A549 (cell line): ENCODE measurements at regions not wholly inside any gene's neighbourhood (a gene's known extent, or its start where the extent isn't known, plus 50 kb on each side); places are given as distances from the start of the nearest gene placed in this dataset.

Experiments
- ATAC-seq, 2 experiments: fragments of 200-7000 bp in 1 of 2; fragments of >200 bp in 1 of 2; cut with Nextera tagmentation in 1 of 2; cut with Tn5 transposase in 1 of 2; 3 replicates each; pipeline versions ENCODE4 v1.8.0 to v1.9.1; 2018 to 2020; ENCODE audit warnings: mild to moderate bottlenecking in 1 of 2, moderate library complexity in 1 of 2
- CTCF ChIA-PET: fragments of 300-600 bp; sonication (Branson Sonifier 250); formaldehyde crosslinking; extraction: SDS; loops from one replicate; lab custom pipeline; 2021; ENCODE audit warnings: antibody characterized with exemption, inconsistent platforms; lab: Yijun Ruan, JAX
- POLR2A ChIA-PET: fragments of 350-600 bp; formaldehyde crosslinking; extraction: SDS; loops from one replicate; lab custom pipeline; 2021; ENCODE audit warnings: antibody characterized with exemption, inconsistent platforms; lab: Yijun Ruan, JAX
- DNase-seq, 2 experiments: peaks; one replicate each; pipeline versions ENCODE4 v3.0.0 to v3.0.0-alpha.2; 2011 to 2016; ENCODE audit warnings: low read depth in 1 of 2, low spot score in 1 of 2
- FAIRE-seq: peaks from 2 replicates; lab custom pipeline; 2011; peaks lifted over from hg19 to GRCh38; lab: Jason Lieb, UNC
- H3K27ac ChIP-seq, 2 experiments: fragments of >200 bp; sonication (Bioruptor Twin); formaldehyde crosslinking; 3 replicates each; pipeline ENCODE4 v1.5.1; 2016 to 2017
- H3K4me1 ChIP-seq: fragments of >200 bp; sonication (Bioruptor Twin); formaldehyde crosslinking; 3 replicates; pipeline ENCODE4 v1.6.1; 2016
- H3K4me2 ChIP-seq: fragments of >200 bp; sonication (Bioruptor Twin); formaldehyde crosslinking; 3 replicates; pipeline ENCODE4 v1.6.1; 2016
- H3K4me3 ChIP-seq: fragments of >200 bp; sonication (Bioruptor Twin); formaldehyde crosslinking; 3 replicates; pipeline ENCODE4 v1.5.1; 2016
- H3K9me3 ChIP-seq: fragments of >200 bp; sonication (Bioruptor Twin); formaldehyde crosslinking; 3 replicates; pipeline ENCODE4 v1.6.1; 2016
- CBX2 ChIP-seq: fragments of 200-600 bp; sonication (generic); IDR thresholded peaks from 2 replicates; pipeline ENCODE4 v1.6.1; 2016; ENCODE audit warnings: low read depth, mild to moderate bottlenecking, borderline replicate concordance
- CHD2 ChIP-seq: fragments of 150-350 bp; IDR thresholded peaks from 2 replicates; pipeline ENCODE4 v1.6.1; 2014; ENCODE audit warnings: low read length; ENCODE audit not compliant: partially characterized antibody
- E2F6 ChIP-seq: IDR thresholded peaks from 2 replicates; pipeline ENCODE4 v1.6.1; 2012; ENCODE audit warnings: low read depth, borderline replicate concordance
- EHF ChIP-seq: fragments of 250-450 bp; sonication (Bioruptor Pico); IDR thresholded peaks from 2 replicates; pipeline ENCODE4 v1.5.0; 2020; ENCODE audit warnings: mild to moderate bottlenecking
- EHMT2 ChIP-seq: fragments of 200-600 bp; sonication (generic); IDR thresholded peaks from 2 replicates; pipeline ENCODE4 v1.6.1; 2016; ENCODE audit warnings: antibody characterized with exemption, low read depth, mild to moderate bottlenecking, moderate library complexity
- HDAC2 ChIP-seq: fragments of 200-600 bp; sonication (generic); IDR thresholded peaks from 2 replicates; pipeline ENCODE4 v1.6.1; 2016
- HOXB5 ChIP-seq: fragments of 250-450 bp; sonication (Bioruptor Pico); IDR thresholded peaks from 2 replicates; pipeline ENCODE4 v1.5.0; 2020; ENCODE audit warnings: mild to moderate bottlenecking, moderate library complexity
- JUNB ChIP-seq: fragments of >200 bp; sonication (Bioruptor Twin); formaldehyde crosslinking; IDR thresholded peaks from 2 replicates; pipeline ENCODE4 v1.6.1; 2016
- MAFK ChIP-seq: fragments of 450-650 bp; IDR thresholded peaks from 2 replicates; pipeline ENCODE4 v1.6.1; 2014; ENCODE audit not compliant: partially characterized antibody
- MYC ChIP-seq: IDR thresholded peaks from 2 replicates; pipeline ENCODE4 v1.6.1; 2012; ENCODE audit warnings: mild to moderate bottlenecking, inconsistent platforms, low read length, improper control_type of control experiment, borderline replicate concordance
- NPAS2 ChIP-seq: fragments of 250-450 bp; sonication (Bioruptor Pico); IDR thresholded peaks from 2 replicates; pipeline ENCODE4 v1.8.0; 2022; ENCODE audit warnings: mild to moderate bottlenecking, moderate library complexity, borderline replicate concordance
- POLR2A ChIP-seq: IDR thresholded peaks from 2 replicates; pipeline ENCODE4 v1.6.1; 2012; ENCODE audit warnings: mild to moderate bottlenecking, low read length
- RARB ChIP-seq: fragments of 250-450 bp; sonication (Bioruptor Pico); IDR thresholded peaks from 2 replicates; pipeline ENCODE4 v1.8.0; 2021; ENCODE audit warnings: mild to moderate bottlenecking, moderate library complexity
- RCOR1 ChIP-seq: fragments of 150-350 bp; IDR thresholded peaks from 2 replicates; pipeline ENCODE4 v1.6.1; 2014; ENCODE audit warnings: antibody characterized with exemption, low read length, low read depth
- WGBS: methylation state at CpG from one replicate; pipeline ENCODE4 v1.1.6; 2017; ENCODE audit errors: missing lambda C conversion rate; 5-methylcytosine and 5-hydroxymethylcytosine counted together
- TF ChIP-seq, protein P1 (sequence below): fragments of 200-600 bp; sonication (generic); IDR thresholded peaks from 2 replicates; pipeline ENCODE4 v1.6.1; 2016; ENCODE audit warnings: antibody characterized with exemption, mild to moderate bottlenecking, moderate library complexity
- TF ChIP-seq, protein P2 (sequence below): fragments of 250-450 bp; sonication (Bioruptor Pico); IDR thresholded peaks from 2 replicates; pipeline ENCODE4 v1.5.0; 2020; ENCODE audit warnings: low read depth, mild to moderate bottlenecking, moderate library complexity
- TF ChIP-seq, protein P3 (sequence below): fragments of 450-650 bp; IDR thresholded peaks from 2 replicates; pipeline ENCODE4 v1.6.1; 2014; ENCODE audit warnings: antibody characterized with exemption

GRCh38 chr1:234554218-234554697 lies 55.7 kb downstream of the IRF2BP2 start:
- Histone ChIP-seq H3K27ac (no peak overlapping the region), H3K4me3 (no peak overlapping the region), H3K4me2 (no peak overlapping the region), H3K4me1 (no peaks in the 10 kb centered on the region), H3K9me3 (no peaks in the 10 kb centered on the region)
- WGBS, result 73% methylated on average over 7 of the region's 7 CpGs
- ChIA-PET CTCF (interaction anchor here (0.8 to 1.2 kb wide), 5 partner anchors 12 to 539 kb away, joined by 3 read pairs; no protein-coding TSS in a partner anchor), POLR2A (no interaction called here)
- no peak for ATAC-seq
- no peak for FAIRE-seq
- DNase-seq, result no peak
- no peak for TF ChIP-seq HOXB5
- TF ChIP-seq EHF, result no peak
- no peak for TF ChIP-seq CBX2
- no peak for TF ChIP-seq MYC
- TF ChIP-seq JUNB, result no peak
- TF ChIP-seq RARB (CRISPR knock-in tag), result no peak
- TF ChIP-seq, protein P1, sequence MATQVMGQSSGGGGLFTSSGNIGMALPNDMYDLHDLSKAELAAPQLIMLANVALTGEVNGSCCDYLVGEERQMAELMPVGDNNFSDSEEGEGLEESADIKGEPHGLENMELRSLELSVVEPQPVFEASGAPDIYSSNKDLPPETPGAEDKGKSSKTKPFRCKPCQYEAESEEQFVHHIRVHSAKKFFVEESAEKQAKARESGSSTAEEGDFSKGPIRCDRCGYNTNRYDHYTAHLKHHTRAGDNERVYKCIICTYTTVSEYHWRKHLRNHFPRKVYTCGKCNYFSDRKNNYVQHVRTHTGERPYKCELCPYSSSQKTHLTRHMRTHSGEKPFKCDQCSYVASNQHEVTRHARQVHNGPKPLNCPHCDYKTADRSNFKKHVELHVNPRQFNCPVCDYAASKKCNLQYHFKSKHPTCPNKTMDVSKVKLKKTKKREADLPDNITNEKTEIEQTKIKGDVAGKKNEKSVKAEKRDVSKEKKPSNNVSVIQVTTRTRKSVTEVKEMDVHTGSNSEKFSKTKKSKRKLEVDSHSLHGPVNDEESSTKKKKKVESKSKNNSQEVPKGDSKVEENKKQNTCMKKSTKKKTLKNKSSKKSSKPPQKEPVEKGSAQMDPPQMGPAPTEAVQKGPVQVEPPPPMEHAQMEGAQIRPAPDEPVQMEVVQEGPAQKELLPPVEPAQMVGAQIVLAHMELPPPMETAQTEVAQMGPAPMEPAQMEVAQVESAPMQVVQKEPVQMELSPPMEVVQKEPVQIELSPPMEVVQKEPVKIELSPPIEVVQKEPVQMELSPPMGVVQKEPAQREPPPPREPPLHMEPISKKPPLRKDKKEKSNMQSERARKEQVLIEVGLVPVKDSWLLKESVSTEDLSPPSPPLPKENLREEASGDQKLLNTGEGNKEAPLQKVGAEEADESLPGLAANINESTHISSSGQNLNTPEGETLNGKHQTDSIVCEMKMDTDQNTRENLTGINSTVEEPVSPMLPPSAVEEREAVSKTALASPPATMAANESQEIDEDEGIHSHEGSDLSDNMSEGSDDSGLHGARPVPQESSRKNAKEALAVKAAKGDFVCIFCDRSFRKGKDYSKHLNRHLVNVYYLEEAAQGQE, result no peak
- no peak for TF ChIP-seq EHMT2
- TF ChIP-seq, protein P2, sequence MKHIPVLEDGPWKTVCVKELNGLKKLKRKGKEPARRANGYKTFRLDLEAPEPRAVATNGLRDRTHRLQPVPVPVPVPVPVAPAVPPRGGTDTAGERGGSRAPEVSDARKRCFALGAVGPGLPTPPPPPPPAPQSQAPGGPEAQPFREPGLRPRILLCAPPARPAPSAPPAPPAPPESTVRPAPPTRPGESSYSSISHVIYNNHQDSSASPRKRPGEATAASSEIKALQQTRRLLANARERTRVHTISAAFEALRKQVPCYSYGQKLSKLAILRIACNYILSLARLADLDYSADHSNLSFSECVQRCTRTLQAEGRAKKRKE (CRISPR knock-in tag), result no peak
- no peak for TF ChIP-seq CHD2

GRCh38 chr1:234553240-234554188 lies 56.5 kb downstream of the IRF2BP2 start:
- TF ChIP-seq HDAC2, result no peak
- no peak for TF ChIP-seq E2F6
- TF ChIP-seq HOXB5, result no peak
- TF ChIP-seq RCOR1, result no peak
- TF ChIP-seq, protein P3, sequence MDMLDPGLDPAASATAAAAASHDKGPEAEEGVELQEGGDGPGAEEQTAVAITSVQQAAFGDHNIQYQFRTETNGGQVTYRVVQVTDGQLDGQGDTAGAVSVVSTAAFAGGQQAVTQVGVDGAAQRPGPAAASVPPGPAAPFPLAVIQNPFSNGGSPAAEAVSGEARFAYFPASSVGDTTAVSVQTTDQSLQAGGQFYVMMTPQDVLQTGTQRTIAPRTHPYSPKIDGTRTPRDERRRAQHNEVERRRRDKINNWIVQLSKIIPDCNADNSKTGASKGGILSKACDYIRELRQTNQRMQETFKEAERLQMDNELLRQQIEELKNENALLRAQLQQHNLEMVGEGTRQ, result no peak
- no peak for TF ChIP-seq POLR2A
- no peak for TF ChIP-seq NPAS2
- TF ChIP-seq CHD2, result no peak
- TF ChIP-seq MAFK, result no peak
- DNase-seq, result no peak
- H3K4me2 ChIP-seq, result no peak overlapping the region
- no peaks in the 10 kb centered on the region for H3K9me3 ChIP-seq
- 0 out of 6 replicates have a peak, but pooled peaks of 1 of the 2 experiments have one; percentile 34 for ATAC-seq
- no peaks in the 10 kb centered on the region for H3K4me1 ChIP-seq
- 79% methylated on average over 21 of the region's 21 CpGs for WGBS
- no peak overlapping the region for H3K4me3 ChIP-seq
- no peak for FAIRE-seq
- H3K27ac ChIP-seq, result peak overlapping the region in 1 of 2 experiments; percentile 22; a peak in 1 of 6 replicates
- ChIA-PET POLR2A (no interaction called here), CTCF (interaction anchor here (0.8 to 1.2 kb wide), 8 partner anchors 9 to 540 kb away, joined by 3 to 4 read pairs (median 3); no protein-coding TSS in a partner anchor)
